GM20000 (cell line): ENCODE measurements at regions not wholly inside any gene's neighbourhood (a gene's known extent, or its start where the extent isn't known, plus 50 kb on each side); places are given as distances from the start of the nearest gene placed in this dataset.

ENCODE experiments used
- DNase-seq: peaks from one replicate; pipeline ENCODE4 v3.0.0; 2012; ENCODE audit warnings: low spot score
- CTCF ChIP-seq: IDR thresholded peaks from 2 replicates; pipeline ENCODE4 v1.5.1; 2012; ENCODE audit warnings: mild to moderate bottlenecking, control low read depth; ENCODE audit errors: extremely low read depth, missing control alignments

- no peak for TF ChIP-seq CTCF
- DNase-seq: no peak
Measured at GRCh38 chr14:40099316-40099715, 667.1 kb upstream of the FBXO33 start.

- no peak for TF ChIP-seq CTCF
- no peak for DNase-seq
Measured at GRCh38 chr14:40098468-40098867, 666.2 kb upstream of the FBXO33 start.

GRCh38 chr14:40096968-40097367 lies 664.7 kb upstream of the FBXO33 start:
- TF ChIP-seq CTCF: no peak
- DNase-seq: no peak

- no peak for DNase-seq
- no peak for TF ChIP-seq CTCF
Measured at GRCh38 chr14:40093800-40094199, 661.6 kb upstream of the FBXO33 start.

GRCh38 chr14:40074169-40074568 lies 641.9 kb upstream of the FBXO33 start:
- DNase-seq: no peak
- no peak for TF ChIP-seq CTCF

- DNase-seq: no peak
- TF ChIP-seq CTCF: no peak
Measured at GRCh38 chr14:40072175-40072574, 639.9 kb upstream of the FBXO33 start.

- no peak for DNase-seq
- no peak for TF ChIP-seq CTCF
Measured at GRCh38 chr14:40058901-40059897, 627.0 kb upstream of the FBXO33 start.
